ENCODE measurements at regions not wholly inside any gene's neighbourhood (a gene's known extent, or its start where the extent isn't known, plus 50 kb on each side); places are given as distances from the start of the nearest gene placed in this dataset.
"Not testable (repeated sequence)": the region's sequence is repeated elsewhere in the genome, so short reads cannot be mapped to it uniquely, and the experiment has no call there.

DNA sequence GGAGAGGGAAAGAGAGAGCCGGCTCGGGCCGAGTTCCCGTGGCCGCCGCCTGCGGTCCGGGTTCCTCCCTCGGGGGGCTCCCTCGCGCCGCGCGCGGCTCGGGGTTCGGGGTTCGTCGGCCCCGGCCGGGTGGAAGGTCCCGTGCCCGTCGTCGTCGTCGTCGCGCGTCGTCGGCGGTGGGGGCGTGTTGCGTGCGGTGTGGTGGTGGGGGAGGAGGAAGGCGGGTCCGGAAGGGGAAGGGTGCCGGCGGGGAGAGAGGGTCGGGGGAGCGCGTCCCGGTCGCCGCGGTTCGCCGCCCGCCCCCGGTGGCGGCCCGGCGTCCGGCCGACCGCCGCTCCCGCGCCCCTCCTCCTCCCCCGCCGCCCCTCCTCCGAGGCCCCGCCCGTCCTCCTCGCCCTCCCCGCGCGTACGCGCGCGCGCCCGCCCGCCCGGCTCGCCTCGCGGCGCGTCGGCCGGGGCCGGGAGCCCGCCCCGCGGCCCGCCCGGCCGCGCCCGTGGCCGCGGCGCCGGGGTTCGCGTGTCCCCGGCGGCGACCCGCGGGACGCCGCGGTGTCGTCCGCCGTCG, 2308.3 kb upstream of the TPTE start:
- H3K79me2 ChIP-seq (ENCODE audit: insufficient read depth, low read length); POLR2A ChIA-PET; intact Hi-C loops (cut with micrococcal nuclease); H3K36me3 ChIP-seq (ENCODE audit: control insufficient read depth in 1 of 2, insufficient read depth in 2 of 2, low read length in 2 of 2); H4K20me1 ChIP-seq (ENCODE audit: insufficient read depth); H3K9me2 ChIP-seq (ENCODE audit: insufficient read depth); H2AFZ ChIP-seq (ENCODE audit: low read depth, low read length, poor library complexity, severe bottlenecking); CTCF ChIA-PET; DNase-seq (ENCODE audit: low read depth, low spot score); H3K27ac ChIP-seq (ENCODE audit: low read depth, low read length); H3K9ac ChIP-seq (ENCODE audit: low read length); H3K27me3 ChIP-seq (ENCODE audit: insufficient read depth, low read length); H3K4me1 ChIP-seq (ENCODE audit: control insufficient read depth in 1 of 2, insufficient read depth in 2 of 2, low read length in 2 of 2); H3K9me3 ChIP-seq (ENCODE audit: control insufficient read depth in 1 of 2, insufficient read depth in 1 of 2, low read depth in 1 of 2, low read length in 2 of 2); H3K4me2 ChIP-seq (ENCODE audit: low read length); H3K4me3 ChIP-seq (replicated peaks in 1 of 2; ENCODE audit: low read depth in 1 of 2, low read length in 2 of 2); RAD21 ChIA-PET (ENCODE audit: low non-redundant PET in 1 of 2, low total read pairs in 2 of 2, uncharacterized antibody in 2 of 2, unreplicated experiment in 2 of 2); BruUV-seq (replicated peaks): not testable (repeated sequence)
- peak; percentile 63 for ATAC-seq

- POLR2A ChIA-PET; H3K79me2 ChIP-seq (ENCODE audit: insufficient read depth, low read length); H3K4me2 ChIP-seq (ENCODE audit: low read length); H3K27ac ChIP-seq (ENCODE audit: low read depth, low read length); DNase-seq (ENCODE audit: low read depth, low spot score); H4K20me1 ChIP-seq (ENCODE audit: insufficient read depth); ATAC-seq; H3K27me3 ChIP-seq (ENCODE audit: insufficient read depth, low read length); H3K9ac ChIP-seq (ENCODE audit: low read length); H2AFZ ChIP-seq (ENCODE audit: low read depth, low read length, poor library complexity, severe bottlenecking); intact Hi-C loops (cut with micrococcal nuclease); CTCF ChIA-PET; RAD21 ChIA-PET (ENCODE audit: low non-redundant PET in 1 of 2, low total read pairs in 2 of 2, uncharacterized antibody in 2 of 2, unreplicated experiment in 2 of 2); H3K36me3 ChIP-seq (ENCODE audit: control insufficient read depth in 1 of 2, insufficient read depth in 2 of 2, low read length in 2 of 2); H3K9me2 ChIP-seq (ENCODE audit: insufficient read depth); H3K9me3 ChIP-seq (ENCODE audit: control insufficient read depth in 1 of 2, insufficient read depth in 1 of 2, low read depth in 1 of 2, low read length in 2 of 2); BruUV-seq (replicated peaks); H3K4me3 ChIP-seq (replicated peaks in 1 of 2; ENCODE audit: low read depth in 1 of 2, low read length in 2 of 2); H3K4me1 ChIP-seq (ENCODE audit: control insufficient read depth in 1 of 2, insufficient read depth in 2 of 2, low read length in 2 of 2): not testable (repeated sequence)
These were observed 2306.8 kb upstream of the TPTE start for GRCh38 chr21:8214539-8214938.

DNA sequence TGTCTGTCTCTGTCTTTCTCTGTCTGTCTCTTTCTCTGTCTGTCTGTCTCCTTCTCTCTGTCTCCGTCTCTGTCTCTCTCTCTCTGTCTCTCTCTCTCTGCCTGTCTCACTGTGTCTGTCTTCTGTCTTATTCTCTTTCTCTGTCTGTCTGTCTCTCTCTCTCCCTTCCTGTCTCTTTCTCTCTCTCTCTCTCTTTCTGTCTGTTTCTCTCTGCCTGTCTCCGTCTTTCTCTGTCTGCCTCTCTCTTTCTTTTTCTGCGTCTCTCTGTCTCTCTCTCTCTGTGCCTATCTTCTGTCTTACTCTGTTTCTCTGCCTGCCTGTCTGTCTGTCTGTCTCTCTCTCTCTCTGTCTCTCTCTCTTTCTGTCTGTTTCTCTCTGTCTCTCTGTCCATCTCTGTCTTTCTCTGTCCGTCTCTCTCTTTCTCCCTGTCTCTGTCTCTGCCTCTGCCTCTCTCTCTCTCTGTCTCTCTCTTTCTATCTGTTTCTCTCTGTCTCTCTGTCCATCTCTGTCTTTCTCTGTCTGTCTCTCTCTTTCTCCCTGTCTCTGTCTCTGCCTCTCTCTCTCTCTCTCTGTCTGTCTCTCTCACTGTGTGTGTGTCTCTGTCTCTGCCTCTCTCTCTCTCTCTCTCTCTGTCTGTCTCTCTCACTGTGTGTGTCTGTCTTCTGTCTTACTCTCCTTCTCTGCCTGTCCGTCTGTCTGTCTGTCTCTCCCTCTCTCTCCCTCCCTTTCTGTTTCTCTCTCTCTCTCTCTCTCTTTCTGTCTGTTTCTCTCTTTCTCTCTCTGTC, 2291.8 kb upstream of the TPTE start:
- RAD21 ChIA-PET (ENCODE audit: low non-redundant PET in 1 of 2, low total read pairs in 2 of 2, uncharacterized antibody in 2 of 2, unreplicated experiment in 2 of 2); H3K79me2 ChIP-seq (ENCODE audit: insufficient read depth, low read length): not testable (repeated sequence)
- ATAC-seq = peak; percentile 31; the same call in 1 of the 2 replicates

GRCh38 chr21:8231252-8231651, 2290.1 kb upstream of the TPTE start:
- CTCF ChIA-PET; H3K4me1 ChIP-seq (ENCODE audit: control insufficient read depth in 1 of 2, insufficient read depth in 2 of 2, low read length in 2 of 2); intact Hi-C loops (cut with micrococcal nuclease); DNase-seq (ENCODE audit: low read depth, low spot score); H2AFZ ChIP-seq (ENCODE audit: low read depth, low read length, poor library complexity, severe bottlenecking); H3K4me2 ChIP-seq (ENCODE audit: low read length); H3K9me2 ChIP-seq (ENCODE audit: insufficient read depth); H3K9ac ChIP-seq (ENCODE audit: low read length); ATAC-seq; POLR2A ChIA-PET; H3K27me3 ChIP-seq (ENCODE audit: insufficient read depth, low read length); RAD21 ChIA-PET (ENCODE audit: low non-redundant PET in 1 of 2, low total read pairs in 2 of 2, uncharacterized antibody in 2 of 2, unreplicated experiment in 2 of 2); H3K9me3 ChIP-seq (ENCODE audit: control insufficient read depth in 1 of 2, insufficient read depth in 1 of 2, low read depth in 1 of 2, low read length in 2 of 2); H3K79me2 ChIP-seq (ENCODE audit: insufficient read depth, low read length); BruUV-seq (replicated peaks); H4K20me1 ChIP-seq (ENCODE audit: insufficient read depth); H3K27ac ChIP-seq (ENCODE audit: low read depth, low read length); H3K4me3 ChIP-seq (replicated peaks in 1 of 2; ENCODE audit: low read depth in 1 of 2, low read length in 2 of 2); H3K36me3 ChIP-seq (ENCODE audit: control insufficient read depth in 1 of 2, insufficient read depth in 2 of 2, low read length in 2 of 2): not testable (repeated sequence)

More for the DNA sequence above, 2291.8 kb upstream of the TPTE start:
- H3K9me2 ChIP-seq (ENCODE audit: insufficient read depth); BruUV-seq (replicated peaks); POLR2A ChIA-PET; H3K4me2 ChIP-seq (ENCODE audit: low read length); H3K27ac ChIP-seq (ENCODE audit: low read depth, low read length); H3K4me3 ChIP-seq (replicated peaks in 1 of 2; ENCODE audit: low read depth in 1 of 2, low read length in 2 of 2); H2AFZ ChIP-seq (ENCODE audit: low read depth, low read length, poor library complexity, severe bottlenecking); H3K36me3 ChIP-seq (ENCODE audit: control insufficient read depth in 1 of 2, insufficient read depth in 2 of 2, low read length in 2 of 2); H3K4me1 ChIP-seq (ENCODE audit: control insufficient read depth in 1 of 2, insufficient read depth in 2 of 2, low read length in 2 of 2); H3K27me3 ChIP-seq (ENCODE audit: insufficient read depth, low read length); H4K20me1 ChIP-seq (ENCODE audit: insufficient read depth); H3K9me3 ChIP-seq (ENCODE audit: control insufficient read depth in 1 of 2, insufficient read depth in 1 of 2, low read depth in 1 of 2, low read length in 2 of 2); intact Hi-C loops (cut with micrococcal nuclease); CTCF ChIA-PET; DNase-seq (ENCODE audit: low read depth, low spot score); H3K9ac ChIP-seq (ENCODE audit: low read length): not testable (repeated sequence)

Data from HCT116 (cell line).